A549 (cell line): ENCODE measurements at regions not wholly inside any gene's neighbourhood (a gene's known extent, or its start where the extent isn't known, plus 50 kb on each side); places are given as distances from the start of the nearest gene placed in this dataset.

Experiments
- ATAC-seq, 2 experiments: fragments of 200-7000 bp in 1 of 2; fragments of >200 bp in 1 of 2; cut with Nextera tagmentation in 1 of 2; cut with Tn5 transposase in 1 of 2; 3 replicates each; pipeline versions ENCODE4 v1.8.0 to v1.9.1; 2018 to 2020; ENCODE audit warnings: mild to moderate bottlenecking in 1 of 2, moderate library complexity in 1 of 2
- CTCF ChIA-PET: fragments of 300-600 bp; sonication (Branson Sonifier 250); formaldehyde crosslinking; extraction: SDS; loops from one replicate; lab custom pipeline; 2021; ENCODE audit warnings: antibody characterized with exemption, inconsistent platforms; lab: Yijun Ruan, JAX
- POLR2A ChIA-PET: fragments of 350-600 bp; formaldehyde crosslinking; extraction: SDS; loops from one replicate; lab custom pipeline; 2021; ENCODE audit warnings: antibody characterized with exemption, inconsistent platforms; lab: Yijun Ruan, JAX
- DNase-seq, 2 experiments: peaks; one replicate each; pipeline versions ENCODE4 v3.0.0 to v3.0.0-alpha.2; 2011 to 2016; ENCODE audit warnings: low read depth in 1 of 2, low spot score in 1 of 2
- FAIRE-seq: peaks from 2 replicates; lab custom pipeline; 2011; peaks lifted over from hg19 to GRCh38; lab: Jason Lieb, UNC
- H3K27ac ChIP-seq, 2 experiments: fragments of >200 bp; sonication (Bioruptor Twin); formaldehyde crosslinking; 3 replicates each; pipeline ENCODE4 v1.5.1; 2016 to 2017
- H3K4me1 ChIP-seq: fragments of >200 bp; sonication (Bioruptor Twin); formaldehyde crosslinking; 3 replicates; pipeline ENCODE4 v1.6.1; 2016
- H3K4me2 ChIP-seq: fragments of >200 bp; sonication (Bioruptor Twin); formaldehyde crosslinking; 3 replicates; pipeline ENCODE4 v1.6.1; 2016
- H3K4me3 ChIP-seq: fragments of >200 bp; sonication (Bioruptor Twin); formaldehyde crosslinking; 3 replicates; pipeline ENCODE4 v1.5.1; 2016
- H3K9me3 ChIP-seq: fragments of >200 bp; sonication (Bioruptor Twin); formaldehyde crosslinking; 3 replicates; pipeline ENCODE4 v1.6.1; 2016
- CBX2 ChIP-seq: fragments of 200-600 bp; sonication (generic); IDR thresholded peaks from 2 replicates; pipeline ENCODE4 v1.6.1; 2016; ENCODE audit warnings: low read depth, mild to moderate bottlenecking, borderline replicate concordance
- CBX8 ChIP-seq: fragments of 200-600 bp; sonication (generic); IDR thresholded peaks from 2 replicates; pipeline ENCODE4 v1.6.1; 2016
- CHD4 ChIP-seq: fragments of 200-600 bp; sonication (generic); IDR thresholded peaks from 2 replicates; pipeline ENCODE4 v1.6.1; 2016; ENCODE audit warnings: antibody characterized with exemption, mild to moderate bottlenecking, borderline replicate concordance
- E2F6 ChIP-seq: IDR thresholded peaks from 2 replicates; pipeline ENCODE4 v1.6.1; 2012; ENCODE audit warnings: low read depth, borderline replicate concordance
- EHF ChIP-seq: fragments of 250-450 bp; sonication (Bioruptor Pico); IDR thresholded peaks from 2 replicates; pipeline ENCODE4 v1.5.0; 2020; ENCODE audit warnings: mild to moderate bottlenecking
- EHMT2 ChIP-seq: fragments of 200-600 bp; sonication (generic); IDR thresholded peaks from 2 replicates; pipeline ENCODE4 v1.6.1; 2016; ENCODE audit warnings: antibody characterized with exemption, low read depth, mild to moderate bottlenecking, moderate library complexity
- ELK1 ChIP-seq: fragments of 150-350 bp; IDR thresholded peaks from 2 replicates; pipeline ENCODE4 v1.6.1; 2014; ENCODE audit warnings: low read depth, mild to moderate bottlenecking, low read length
- FOSB ChIP-seq: fragments of 250-450 bp; sonication (Bioruptor Pico); IDR thresholded peaks from 2 replicates; pipeline ENCODE4 v1.5.0; 2020; ENCODE audit warnings: mild to moderate bottlenecking, moderate library complexity
- GATA3 ChIP-seq: IDR thresholded peaks from 2 replicates; pipeline ENCODE4 v1.6.1; 2012; ENCODE audit warnings: borderline replicate concordance
- HDAC2 ChIP-seq: fragments of 200-600 bp; sonication (generic); IDR thresholded peaks from 2 replicates; pipeline ENCODE4 v1.6.1; 2016
- HES2 ChIP-seq: fragments of >200 bp; sonication (Bioruptor Twin); formaldehyde crosslinking; IDR thresholded peaks from 2 replicates; pipeline ENCODE4 v1.6.1; 2016
- HEYL ChIP-seq: fragments of 250-450 bp; sonication (Bioruptor Pico); IDR thresholded peaks from 2 replicates; pipeline ENCODE4 v1.8.0; 2021; ENCODE audit warnings: mild to moderate bottlenecking, moderate library complexity
- HOXB13 ChIP-seq: fragments of 250-450 bp; sonication (Bioruptor Pico); IDR thresholded peaks from 2 replicates; pipeline ENCODE4 v1.5.0; 2020; ENCODE audit warnings: low read depth, mild to moderate bottlenecking, moderate library complexity
- HOXB5 ChIP-seq: fragments of 250-450 bp; sonication (Bioruptor Pico); IDR thresholded peaks from 2 replicates; pipeline ENCODE4 v1.5.0; 2020; ENCODE audit warnings: mild to moderate bottlenecking, moderate library complexity
- KDM1A ChIP-seq: fragments of 200-600 bp; sonication (generic); IDR thresholded peaks from 2 replicates; pipeline ENCODE4 v1.6.1; 2016; ENCODE audit warnings: low read depth, mild to moderate bottlenecking
- KDM5A ChIP-seq: fragments of 200-600 bp; sonication (generic); IDR thresholded peaks from 2 replicates; pipeline ENCODE4 v1.6.1; 2016; ENCODE audit warnings: antibody characterized with exemption, mild to moderate bottlenecking
- MAX ChIP-seq: IDR thresholded peaks from 2 replicates; pipeline ENCODE4 v1.6.1; 2012
- MYC ChIP-seq: IDR thresholded peaks from 2 replicates; pipeline ENCODE4 v1.6.1; 2012; ENCODE audit warnings: mild to moderate bottlenecking, inconsistent platforms, low read length, improper control_type of control experiment, borderline replicate concordance
- NFE2L2 ChIP-seq: fragments of 150-350 bp; conservative IDR thresholded peaks from 2 replicates; pipeline ENCODE4 v1.6.1; 2014; ENCODE audit warnings: low read length
- NR3C1 ChIP-seq: fragments of >200 bp; sonication (Bioruptor Twin); formaldehyde crosslinking; IDR thresholded peaks from 3 replicates; pipeline ENCODE4 v1.6.1; 2017
- POLR2A ChIP-seq: IDR thresholded peaks from 2 replicates; pipeline ENCODE4 v1.6.1; 2012; ENCODE audit warnings: mild to moderate bottlenecking, low read length
- REST ChIP-seq: fragments of 200-600 bp; sonication (generic); IDR thresholded peaks from 2 replicates; pipeline ENCODE4 v1.6.1; 2016; ENCODE audit warnings: antibody characterized with exemption, mild to moderate bottlenecking, moderate library complexity
- RFX5 ChIP-seq: fragments of 450-650 bp; IDR thresholded peaks from 2 replicates; pipeline ENCODE4 v1.7.1; 2014; ENCODE audit warnings: antibody characterized with exemption, mild to moderate bottlenecking, moderate library complexity
- SMC3 ChIP-seq: fragments of >200 bp; sonication (Bioruptor Twin); formaldehyde crosslinking; IDR thresholded peaks from 3 replicates; pipeline ENCODE4 v1.6.1; 2018; ENCODE audit warnings: inconsistent platforms
- USF2 ChIP-seq: fragments of 450-650 bp; IDR thresholded peaks from 2 replicates; pipeline ENCODE4 v1.6.1; 2014; ENCODE audit warnings: antibody characterized with exemption
- ZFP36 ChIP-seq: fragments of 450-650 bp; IDR thresholded peaks from 2 replicates; pipeline ENCODE4 v1.6.1; 2014; ENCODE audit warnings: borderline replicate concordance; ENCODE audit not compliant: partially characterized antibody
- ZNF302 ChIP-seq: fragments of 250-450 bp; sonication (Bioruptor Pico); IDR thresholded peaks from 2 replicates; pipeline ENCODE4 v1.9.0; 2021; ENCODE audit warnings: inconsistent platforms, mild to moderate bottlenecking, moderate library complexity
- ZSCAN20 ChIP-seq: fragments of 250-450 bp; sonication (Bioruptor Pico); IDR thresholded peaks from 2 replicates; pipeline ENCODE4 v1.8.0; 2022; ENCODE audit warnings: mild to moderate bottlenecking, moderate library complexity
- WGBS: methylation state at CpG from one replicate; pipeline ENCODE4 v1.1.6; 2017; ENCODE audit errors: missing lambda C conversion rate; 5-methylcytosine and 5-hydroxymethylcytosine counted together

GRCh38 chr4:173475751-173476150 lies 54.3 kb downstream of the HAND2 start:
- FAIRE-seq (no peak), ATAC-seq (no peak), DNase-seq (no peak)
- Histone ChIP-seq H3K27ac (no peak overlapping the region), H3K9me3 (no peaks in the 10 kb centered on the region), H3K4me3 (no peak overlapping the region), H3K4me1 (no peaks in the 10 kb centered on the region), H3K4me2 (no peak overlapping the region)
- POLR2A ChIA-PET: no interaction called here
- CTCF ChIA-PET: no interaction called here
- TF ChIP-seq HDAC2: no peak
- no peak for TF ChIP-seq ZFP36
- TF ChIP-seq NR3C1: no peak
- TF ChIP-seq GATA3: no peak
- TF ChIP-seq POLR2A: no peak
- TF ChIP-seq HOXB13 (CRISPR knock-in tag): no peak
- TF ChIP-seq HEYL: no peak
- TF ChIP-seq ZSCAN20 (CRISPR knock-in tag): no peak
- TF ChIP-seq HOXB5 (CRISPR knock-in tag): no peak
- no peak for TF ChIP-seq RFX5
- no peak for TF ChIP-seq KDM1A
- no peak for TF ChIP-seq ZNF302 (CRISPR knock-in tag)
- TF ChIP-seq NFE2L2: no peak
- no peak for TF ChIP-seq EHMT2
- no peak for TF ChIP-seq MYC
- TF ChIP-seq CBX2: no peak
- TF ChIP-seq, all 56 proteins: peak for 0

GRCh38 chr4:173469622-173470021 lies 60.4 kb downstream of the HAND2 start:
- no peaks in the 10 kb centered on the region for H3K9me3 ChIP-seq
- FAIRE-seq: no peak
- DNase-seq: no peak
- H3K4me3 ChIP-seq: no peak overlapping the region
- H3K4me2 ChIP-seq: no peak overlapping the region
- ATAC-seq: no peak; a peak in 1 of 6 replicates
- 76% methylated on average over 5 of the region's 7 CpGs for WGBS
- TF ChIP-seq EHMT2: no peak
- no peak for TF ChIP-seq SMC3
- TF ChIP-seq FOSB (CRISPR knock-in tag): no peak
- TF ChIP-seq USF2: no peak
- TF ChIP-seq EHF (CRISPR knock-in tag): no peak
- no peak for TF ChIP-seq HOXB13 (CRISPR knock-in tag)
- TF ChIP-seq REST: no peak
- TF ChIP-seq ELK1: no peak
- TF ChIP-seq KDM5A: no peak
- no peak for TF ChIP-seq CBX8
- no peak for TF ChIP-seq MAX
- no peak for TF ChIP-seq CHD4
- TF ChIP-seq E2F6: no peak
- TF ChIP-seq HES2: no peak
- ChIA-PET POLR2A (interaction anchor here (0.7 kb wide), 1 partner anchor 99 kb away, joined by 5 read pairs; the partner anchor contains the start of gene SAP30), CTCF (no interaction called here)
- H3K4me1 ChIP-seq: no peaks in the 10 kb centered on the region
- H3K27ac ChIP-seq: no peak overlapping the region
